ENCODE measurements at regions not wholly inside any gene's neighbourhood (a gene's known extent, or its start where the extent isn't known, plus 50 kb on each side); places are given as distances from the start of the nearest gene placed in this dataset.

DNA sequence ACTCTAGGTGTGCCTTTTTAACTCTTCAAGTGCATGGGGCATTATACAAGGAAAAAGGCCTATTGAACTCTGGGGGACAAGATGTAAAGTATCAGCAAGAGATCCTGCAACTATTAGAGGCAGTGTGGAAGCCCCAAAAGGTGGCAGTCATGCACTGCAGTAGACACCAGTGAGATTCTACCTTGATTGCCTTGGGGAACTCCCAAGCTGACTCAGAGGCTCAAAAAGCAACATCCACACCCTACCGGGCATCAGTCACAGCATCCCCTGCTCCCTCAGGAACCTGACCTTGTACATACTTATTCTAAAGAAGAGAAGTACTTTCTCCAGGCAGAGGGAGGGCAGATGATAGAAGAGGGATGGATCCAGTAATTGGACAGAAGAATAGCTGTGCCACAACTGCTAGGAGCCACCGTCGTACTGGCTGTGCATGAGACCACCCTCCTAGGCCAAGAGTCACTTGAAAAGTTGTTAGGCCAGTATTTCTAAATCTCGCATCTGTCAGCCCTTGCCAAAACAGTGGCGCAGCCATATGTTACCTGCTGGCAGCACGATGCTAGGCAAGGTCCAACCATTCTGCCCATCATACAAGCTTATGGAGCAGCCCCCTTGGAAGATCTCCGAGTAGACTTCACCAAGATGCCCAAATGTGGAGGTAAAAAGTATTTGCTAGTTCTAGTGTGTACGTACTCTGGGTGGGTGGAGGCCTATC is 523.1 kb upstream of the FRG2C start:
- no peak overlapping the region for H3K27ac ChIP-seq
- no peaks in the 10 kb centered on the region for H3K9me3 ChIP-seq
- intact Hi-C loops (cut with DNase I) = no loop called here
- DNase-seq (no peak), ATAC-seq (no peak)
- no peaks in the 10 kb centered on the region for H3K27me3 ChIP-seq
- H3K4me3 ChIP-seq = no peak overlapping the region
- WGBS (ENCODE audit: insufficient coverage, low coverage, low lambda C conversion rate, missing lambda C conversion rate) = 73% methylated on average over 6 of the region's 8 CpGs
- no peaks in the 10 kb centered on the region for H3K4me1 ChIP-seq
- TF ChIP-seq, protein P1, sequence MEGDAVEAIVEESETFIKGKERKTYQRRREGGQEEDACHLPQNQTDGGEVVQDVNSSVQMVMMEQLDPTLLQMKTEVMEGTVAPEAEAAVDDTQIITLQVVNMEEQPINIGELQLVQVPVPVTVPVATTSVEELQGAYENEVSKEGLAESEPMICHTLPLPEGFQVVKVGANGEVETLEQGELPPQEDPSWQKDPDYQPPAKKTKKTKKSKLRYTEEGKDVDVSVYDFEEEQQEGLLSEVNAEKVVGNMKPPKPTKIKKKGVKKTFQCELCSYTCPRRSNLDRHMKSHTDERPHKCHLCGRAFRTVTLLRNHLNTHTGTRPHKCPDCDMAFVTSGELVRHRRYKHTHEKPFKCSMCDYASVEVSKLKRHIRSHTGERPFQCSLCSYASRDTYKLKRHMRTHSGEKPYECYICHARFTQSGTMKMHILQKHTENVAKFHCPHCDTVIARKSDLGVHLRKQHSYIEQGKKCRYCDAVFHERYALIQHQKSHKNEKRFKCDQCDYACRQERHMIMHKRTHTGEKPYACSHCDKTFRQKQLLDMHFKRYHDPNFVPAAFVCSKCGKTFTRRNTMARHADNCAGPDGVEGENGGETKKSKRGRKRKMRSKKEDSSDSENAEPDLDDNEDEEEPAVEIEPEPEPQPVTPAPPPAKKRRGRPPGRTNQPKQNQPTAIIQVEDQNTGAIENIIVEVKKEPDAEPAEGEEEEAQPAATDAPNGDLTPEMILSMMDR (IDR thresholded peaks at IDR 0.05) = no peak
- no peak for TF ChIP-seq POLR2A (IDR thresholded peaks at IDR 0.05)
- H3K36me3 ChIP-seq = no peaks in the 10 kb centered on the region

- Histone ChIP-seq H3K27ac (no peak overlapping the region), H3K4me3 (no peak overlapping the region), H3K9me3 (no peaks in the 10 kb centered on the region), H3K36me3 (no peaks in the 10 kb centered on the region), H3K27me3 (no peaks in the 10 kb centered on the region), H3K4me1 (no peaks in the 10 kb centered on the region)
- 50% methylated on average over 2 of the region's 3 CpGs for WGBS (ENCODE audit: insufficient coverage, low coverage, low lambda C conversion rate, missing lambda C conversion rate)
- DNase-seq (no peak), ATAC-seq (no peak)
- TF ChIP-seq POLR2A (IDR thresholded peaks at IDR 0.05) = no peak
- TF ChIP-seq, protein P1 (IDR thresholded peaks at IDR 0.05) = no peak
- intact Hi-C loops (cut with DNase I) = no loop called here
Observed at GRCh38 chr3:75144406-75144805, 519.7 kb upstream of the FRG2C start.

- ATAC-seq = no peak
- Histone ChIP-seq H3K27me3 (no peaks in the 10 kb centered on the region), H3K27ac (no peak overlapping the region), H3K4me1 (no peaks in the 10 kb centered on the region), H3K4me3 (no peak overlapping the region), H3K9me3 (no peaks in the 10 kb centered on the region), H3K36me3 (no peaks in the 10 kb centered on the region)
- TF ChIP-seq, protein P1 (IDR thresholded peaks at IDR 0.05) = peak; percentile 18 to 43 (median 30)
- TF ChIP-seq POLR2A (IDR thresholded peaks at IDR 0.05) = no peak
- 4% methylated on average over 2 of the region's 2 CpGs for WGBS (ENCODE audit: insufficient coverage, low coverage, low lambda C conversion rate, missing lambda C conversion rate)
- DNase-seq = no peak
- intact Hi-C loops (cut with DNase I) = no loop called here
Observed at GRCh38 chr3:75171630-75172230, 492.4 kb upstream of the FRG2C start.

DNA sequence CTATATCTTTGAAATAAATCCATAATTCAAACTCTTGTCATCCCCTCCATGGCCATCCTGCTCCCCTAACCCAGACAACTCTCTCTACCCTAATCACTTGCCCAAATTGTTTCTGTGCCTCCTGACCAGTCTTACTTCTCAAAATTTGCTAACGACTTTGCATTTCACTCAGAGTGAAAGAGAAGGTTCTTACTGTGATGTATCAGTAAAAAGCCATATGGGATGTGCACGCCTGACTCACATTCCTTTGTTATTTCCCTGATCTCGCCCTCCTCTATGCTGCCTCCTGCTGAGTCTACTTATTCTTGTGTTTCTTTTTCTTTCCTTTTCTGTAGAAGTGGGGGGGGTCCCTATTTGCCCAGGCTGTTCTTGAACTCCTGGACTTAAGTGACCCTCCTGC is 487.2 kb upstream of the FRG2C start:
- ATAC-seq (no peak), DNase-seq (no peak)
- H3K27me3 ChIP-seq = no peaks in the 10 kb centered on the region
- intact Hi-C loops (cut with DNase I) = no loop called here
- H3K4me1 ChIP-seq = no peaks in the 10 kb centered on the region
- no peak for TF ChIP-seq POLR2A (IDR thresholded peaks at IDR 0.05)
- TF ChIP-seq, protein P1 (IDR thresholded peaks at IDR 0.05) = no peak
- H3K36me3 ChIP-seq = no peaks in the 10 kb centered on the region
- no peak overlapping the region for H3K27ac ChIP-seq
- H3K4me3 ChIP-seq = no peak overlapping the region
- no peaks in the 10 kb centered on the region for H3K9me3 ChIP-seq
- WGBS (ENCODE audit: insufficient coverage, low coverage, low lambda C conversion rate, missing lambda C conversion rate) = 36% methylated on average over 3 of the region's 3 CpGs

Data from right lobe of liver (tissue), 6 donors.